MM.1S (cell line): ENCODE measurements at regions not wholly inside any gene's neighbourhood (a gene's known extent, or its start where the extent isn't known, plus 50 kb on each side); places are given as distances from the start of the nearest gene placed in this dataset.

ENCODE experiments used
- DNase-seq: peaks from one replicate; pipeline ENCODE4 v3.0.0-alpha.2; 2015
- H2AFZ ChIP-seq: fragments of 300-600 bp; sonication (generic); 2 replicates; pipeline ENCODE4 v1.6.0; 2016; ENCODE audit warnings: antibody characterized with exemption, low read length
- H3F3A ChIP-seq: fragments of 300-600 bp; sonication (generic); 2 replicates; pipeline ENCODE4 v1.6.1; 2016; ENCODE audit warnings: mild to moderate bottlenecking, antibody characterized with exemption, low read length, moderate library complexity, mixed read lengths; ENCODE audit not compliant: insufficient read depth
- H3K27ac ChIP-seq: fragments of 300-600 bp; sonication (generic); 2 replicates; pipeline ENCODE4 v1.5.1; 2016; ENCODE audit warnings: mild to moderate bottlenecking, low read length
- H3K27me3 ChIP-seq: fragments of 300-600 bp; sonication (generic); replicated peaks from 2 replicates; pipeline ENCODE4 v1.6.0; 2016; ENCODE audit warnings: low read length; ENCODE audit not compliant: insufficient read depth
- H3K36me3 ChIP-seq: fragments of 300-600 bp; sonication (generic); replicated peaks from 2 replicates; pipeline ENCODE4 v1.6.1; 2016; ENCODE audit warnings: mild to moderate bottlenecking, low read length, mixed read lengths; ENCODE audit not compliant: insufficient read depth
- H3K4me1 ChIP-seq: fragments of 300-600 bp; sonication (generic); 2 replicates; pipeline ENCODE4 v1.6.1; 2016; ENCODE audit warnings: low read length, mixed read lengths
- H3K4me2 ChIP-seq: fragments of 300-600 bp; sonication (generic); 2 replicates; pipeline ENCODE4 v1.6.0; 2016; ENCODE audit warnings: low read depth, low read length
- H3K4me3 ChIP-seq: fragments of 300-600 bp; sonication (generic); 2 replicates; pipeline ENCODE4 v1.5.1; 2016; ENCODE audit warnings: low read length, mixed read lengths
- H3K79me2 ChIP-seq: fragments of 300-600 bp; sonication (generic); 2 replicates; pipeline ENCODE4 v1.6.1; 2016; ENCODE audit warnings: mixed run types, low read length, mixed read lengths
- H3K9ac ChIP-seq: fragments of 300-600 bp; sonication (generic); 2 replicates; pipeline ENCODE4 v1.6.1; 2016; ENCODE audit warnings: low read length, mixed read lengths
- H3K9me2 ChIP-seq: fragments of 300-600 bp; sonication (generic); replicated peaks from 2 replicates; pipeline ENCODE4 v1.6.1; 2016; ENCODE audit warnings: mild to moderate bottlenecking, low read length, mixed read lengths; ENCODE audit not compliant: insufficient read depth
- H3K9me3 ChIP-seq: fragments of 300-600 bp; sonication (generic); replicated peaks from 2 replicates; pipeline ENCODE4 v1.6.1; 2016; ENCODE audit warnings: mild to moderate bottlenecking, low read length, mixed read lengths; ENCODE audit not compliant: insufficient read depth
- H4K20me1 ChIP-seq: fragments of 300-600 bp; sonication (generic); 2 replicates; pipeline ENCODE4 v1.6.1; 2016; ENCODE audit warnings: mild to moderate bottlenecking, low read length, moderate library complexity, mixed read lengths; ENCODE audit not compliant: insufficient read depth
- EZH2 ChIP-seq: fragments of 300-600 bp; sonication (generic); optimal IDR thresholded peaks from 2 replicates; pipeline ENCODE3; 2017; ENCODE audit warnings: low read depth, mild to moderate bottlenecking, antibody characterized with exemption, low read length, mixed read lengths
- EZH2phosphoT487 ChIP-seq: fragments of 300-600 bp; sonication (generic); IDR thresholded peaks from 2 replicates; pipeline ENCODE4 v1.6.1; 2018; ENCODE audit warnings: antibody characterized with exemption, low read length
- TF ChIP-seq, protein P1 (sequence below): fragments of 300-600 bp; sonication (generic); IDR thresholded peaks from 2 replicates; pipeline ENCODE4 v1.5.1; 2016; ENCODE audit warnings: antibody characterized with exemption, low read length, mixed read lengths

DNA sequence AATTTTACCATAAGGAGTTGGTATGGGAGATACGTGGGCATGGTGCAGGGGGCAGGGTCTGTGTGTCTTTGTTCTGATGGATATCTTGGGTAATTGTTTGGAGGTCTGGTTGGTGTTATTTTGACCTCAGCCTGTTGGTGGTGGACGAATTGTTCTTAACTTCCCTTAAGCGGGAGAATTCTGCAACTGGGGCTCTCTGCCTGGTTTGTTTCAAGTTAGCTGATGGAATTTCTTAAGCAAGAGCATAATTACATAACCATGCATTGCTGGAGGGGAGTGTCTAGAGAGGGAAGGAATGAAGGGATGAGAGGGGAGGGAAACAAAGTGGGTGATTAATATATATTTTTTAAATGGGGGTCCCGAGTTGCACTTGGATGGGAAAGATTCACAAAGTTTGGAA is 908.5 kb upstream of the RAG2 start:
- H3K4me1 ChIP-seq: peaks cover 38% of the 10 kb centered on the region
- DNase-seq: no peak
- no peak overlapping the region for H3K9ac ChIP-seq
- no peak overlapping the region for H3K4me2 ChIP-seq
- no peak overlapping the region for H3K27ac ChIP-seq
- no peaks in the 10 kb centered on the region for H3K9me2 ChIP-seq
- H3K79me2 ChIP-seq: no peaks in the 10 kb centered on the region
- no peaks in the 10 kb centered on the region for H3K9me3 ChIP-seq
- H3K27me3 ChIP-seq: no peaks in the 10 kb centered on the region
- H2AFZ ChIP-seq: no peak overlapping the region
- no peaks in the 10 kb centered on the region for H3K36me3 ChIP-seq
- TF ChIP-seq EZH2 (no peak), EZH2phosphoT487 (no peak)
- TF ChIP-seq, protein P1, sequence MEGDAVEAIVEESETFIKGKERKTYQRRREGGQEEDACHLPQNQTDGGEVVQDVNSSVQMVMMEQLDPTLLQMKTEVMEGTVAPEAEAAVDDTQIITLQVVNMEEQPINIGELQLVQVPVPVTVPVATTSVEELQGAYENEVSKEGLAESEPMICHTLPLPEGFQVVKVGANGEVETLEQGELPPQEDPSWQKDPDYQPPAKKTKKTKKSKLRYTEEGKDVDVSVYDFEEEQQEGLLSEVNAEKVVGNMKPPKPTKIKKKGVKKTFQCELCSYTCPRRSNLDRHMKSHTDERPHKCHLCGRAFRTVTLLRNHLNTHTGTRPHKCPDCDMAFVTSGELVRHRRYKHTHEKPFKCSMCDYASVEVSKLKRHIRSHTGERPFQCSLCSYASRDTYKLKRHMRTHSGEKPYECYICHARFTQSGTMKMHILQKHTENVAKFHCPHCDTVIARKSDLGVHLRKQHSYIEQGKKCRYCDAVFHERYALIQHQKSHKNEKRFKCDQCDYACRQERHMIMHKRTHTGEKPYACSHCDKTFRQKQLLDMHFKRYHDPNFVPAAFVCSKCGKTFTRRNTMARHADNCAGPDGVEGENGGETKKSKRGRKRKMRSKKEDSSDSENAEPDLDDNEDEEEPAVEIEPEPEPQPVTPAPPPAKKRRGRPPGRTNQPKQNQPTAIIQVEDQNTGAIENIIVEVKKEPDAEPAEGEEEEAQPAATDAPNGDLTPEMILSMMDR: no peak
- H3F3A ChIP-seq: peaks cover 22% of the 10 kb centered on the region
- no peak overlapping the region for H3K4me3 ChIP-seq
- no peaks in the 10 kb centered on the region for H4K20me1 ChIP-seq

DNA sequence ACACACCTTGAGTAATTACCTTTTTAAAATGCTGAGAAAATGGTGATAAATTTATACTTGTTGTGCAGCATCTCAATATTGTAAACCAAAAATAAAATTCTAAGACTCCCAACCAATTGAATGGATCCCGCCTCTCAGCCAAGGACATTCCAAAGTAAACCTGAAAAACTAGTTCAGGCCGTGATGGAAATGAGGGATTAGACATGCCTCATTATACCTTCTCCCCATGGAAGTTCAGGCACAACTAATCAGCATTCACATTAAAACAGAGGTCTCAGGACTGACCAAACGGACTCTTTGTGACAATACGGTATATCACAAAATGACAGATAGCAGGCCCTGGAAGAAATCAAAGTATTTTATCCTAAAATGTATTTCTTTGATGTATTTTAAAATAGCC is 907.4 kb upstream of the RAG2 start:
- no peaks in the 10 kb centered on the region for H3K36me3 ChIP-seq
- H3F3A ChIP-seq: peaks cover 22% of the 10 kb centered on the region
- no peak overlapping the region for H3K9ac ChIP-seq
- peak overlapping the region; percentile 86; the same call in 1 of the 2 replicates for H3K4me2 ChIP-seq
- no peak overlapping the region for H3K27ac ChIP-seq
- no peaks in the 10 kb centered on the region for H3K79me2 ChIP-seq
- no peak overlapping the region for H2AFZ ChIP-seq
- H3K9me3 ChIP-seq: no peaks in the 10 kb centered on the region
- H3K27me3 ChIP-seq: no peaks in the 10 kb centered on the region
- no peaks in the 10 kb centered on the region for H4K20me1 ChIP-seq
- no peak for DNase-seq
- TF ChIP-seq EZH2phosphoT487: no peak
- TF ChIP-seq, protein P1: no peak
- TF ChIP-seq EZH2: no peak
- peaks cover 38% of the 10 kb centered on the region for H3K4me1 ChIP-seq
- no peaks in the 10 kb centered on the region for H3K9me2 ChIP-seq
- no peak overlapping the region for H3K4me3 ChIP-seq

GRCh38 chr11:37504921-37505320 is 906.9 kb upstream of the RAG2 start:
- peak overlapping the region; percentile 86 for H3K4me2 ChIP-seq
- peak overlapping the region; percentile 90; the same call in 1 of the 2 replicates for H3K27ac ChIP-seq
- H3K36me3 ChIP-seq: no peaks in the 10 kb centered on the region
- H3K4me1 ChIP-seq: peaks cover 38% of the 10 kb centered on the region
- H3K9me2 ChIP-seq: no peaks in the 10 kb centered on the region
- H3K4me3 ChIP-seq: peak overlapping the region; percentile 29
- H4K20me1 ChIP-seq: no peaks in the 10 kb centered on the region
- H3K27me3 ChIP-seq: no peaks in the 10 kb centered on the region
- TF ChIP-seq EZH2phosphoT487: no peak
- TF ChIP-seq, protein P1: no peak
- no peak for TF ChIP-seq EZH2
- peaks cover 22% of the 10 kb centered on the region for H3F3A ChIP-seq
- no peak overlapping the region for H2AFZ ChIP-seq
- DNase-seq: no peak
- H3K9ac ChIP-seq: peak overlapping the region; percentile 43; the same call in 1 of the 2 replicates
- H3K79me2 ChIP-seq: no peaks in the 10 kb centered on the region
- no peaks in the 10 kb centered on the region for H3K9me3 ChIP-seq
